Esophagus squamous epithelium (tissue), 4 donors: ENCODE measurements at regions not wholly inside any gene's neighbourhood (a gene's known extent, or its start where the extent isn't known, plus 50 kb on each side); places are given as distances from the start of the nearest gene placed in this dataset.

Experiments used
- POLR2A ChIP-seq, 4 donors: fragments of 450-650 bp; IDR thresholded peaks; one replicate each; pipeline ENCODE4 v1.6.1; 2017; ENCODE audit warnings: antibody characterized with exemption in 4 of 4, mild to moderate bottlenecking in 4 of 4, moderate library complexity in 3 of 4
- TF ChIP-seq, protein P1 (sequence below), 6 experiments: fragments of 450-650 bp in 4 of 6; fragments of 200-600 bp in 2 of 6; sonication (generic) in 2 of 6; IDR thresholded peaks; one replicate each; pipeline ENCODE4 v1.5.1; 2016 to 2019; ENCODE audit warnings: antibody characterized with exemption in 6 of 6, mild to moderate bottlenecking in 4 of 6, moderate library complexity in 4 of 6

DNA sequence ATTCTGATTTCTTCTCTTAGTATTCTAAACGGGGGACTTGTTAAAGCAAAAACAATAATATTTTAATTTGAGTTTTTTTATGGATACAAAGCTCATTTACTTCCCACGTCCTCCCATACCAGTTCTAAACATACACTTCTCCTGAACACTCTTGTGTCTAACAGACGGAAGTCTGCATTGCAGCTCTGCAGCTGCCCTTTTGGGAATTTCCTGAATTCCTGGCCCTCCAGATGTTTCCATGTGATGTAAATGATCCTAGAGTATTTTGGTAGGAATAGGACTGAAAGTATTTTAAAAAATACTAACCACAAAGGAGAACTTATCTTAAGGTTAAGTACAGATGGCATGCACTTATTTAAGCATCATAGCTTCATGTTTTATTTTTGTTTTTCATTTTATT lies 886.7 kb downstream of the TBC1D32 start:
- TF ChIP-seq, protein P1, sequence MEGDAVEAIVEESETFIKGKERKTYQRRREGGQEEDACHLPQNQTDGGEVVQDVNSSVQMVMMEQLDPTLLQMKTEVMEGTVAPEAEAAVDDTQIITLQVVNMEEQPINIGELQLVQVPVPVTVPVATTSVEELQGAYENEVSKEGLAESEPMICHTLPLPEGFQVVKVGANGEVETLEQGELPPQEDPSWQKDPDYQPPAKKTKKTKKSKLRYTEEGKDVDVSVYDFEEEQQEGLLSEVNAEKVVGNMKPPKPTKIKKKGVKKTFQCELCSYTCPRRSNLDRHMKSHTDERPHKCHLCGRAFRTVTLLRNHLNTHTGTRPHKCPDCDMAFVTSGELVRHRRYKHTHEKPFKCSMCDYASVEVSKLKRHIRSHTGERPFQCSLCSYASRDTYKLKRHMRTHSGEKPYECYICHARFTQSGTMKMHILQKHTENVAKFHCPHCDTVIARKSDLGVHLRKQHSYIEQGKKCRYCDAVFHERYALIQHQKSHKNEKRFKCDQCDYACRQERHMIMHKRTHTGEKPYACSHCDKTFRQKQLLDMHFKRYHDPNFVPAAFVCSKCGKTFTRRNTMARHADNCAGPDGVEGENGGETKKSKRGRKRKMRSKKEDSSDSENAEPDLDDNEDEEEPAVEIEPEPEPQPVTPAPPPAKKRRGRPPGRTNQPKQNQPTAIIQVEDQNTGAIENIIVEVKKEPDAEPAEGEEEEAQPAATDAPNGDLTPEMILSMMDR (IDR thresholded peaks at IDR 0.05), result no peak
- no peak for TF ChIP-seq POLR2A (IDR thresholded peaks at IDR 0.05)
